Endothelial cell of umbilical vein (primary cell): ENCODE measurements at regions not wholly inside any gene's neighbourhood (a gene's known extent, or its start where the extent isn't known, plus 50 kb on each side); places are given as distances from the start of the nearest gene placed in this dataset.

Experiments
- BruUV-seq: library from RNA; stranded (reverse); fragments of 400-500 nt; replicated peaks from 2 replicates; lab custom pipeline; 2021; lab: Mats Ljungman, UMichigan
- CTCF ChIA-PET: fragments of 300-600, 350-600 bp; sonication (Branson Sonifier 250); formaldehyde crosslinking; loops from one replicate; lab custom pipeline; 2021; ENCODE audit warnings: antibody characterized with exemption, inconsistent platforms; lab: Charles Lee
- POLR2A ChIA-PET: fragments of 300-600, 350-600 bp; sonication (Branson Sonifier 250); formaldehyde crosslinking; loops from one replicate; lab custom pipeline; 2021; ENCODE audit warnings: antibody characterized with exemption, inconsistent platforms; lab: Charles Lee
- DNase-seq: peaks from one replicate; pipeline ENCODE4 v3.0.0-alpha.2; 2011; ENCODE audit warnings: low read depth, low spot score
- FAIRE-seq: peaks from 2 replicates; lab custom pipeline; 2011; peaks lifted over from hg19 to GRCh38; lab: Jason Lieb, UNC
- H2AFZ ChIP-seq: 2 replicates; pipeline ENCODE4 v1.6.0; 2012; ENCODE audit warnings: low read depth, low read length, control low read depth, inconsistent platforms
- H3K27ac ChIP-seq: 2 replicates; pipeline ENCODE4 v1.5.1; 2011; ENCODE audit warnings: low read depth, mild to moderate bottlenecking, control low read depth, low read length, moderate library complexity; ENCODE audit not compliant: insufficient read depth
- H3K27me3 ChIP-seq, 2 experiments: 2 replicates each; pipeline versions ENCODE4 v1.6.0 to v1.6.1; 2011; ENCODE audit warnings: low read length in 2 of 2, mixed read lengths in 1 of 2; ENCODE audit not compliant: control insufficient read depth in 2 of 2, insufficient read depth in 2 of 2
- H3K36me3 ChIP-seq, 2 experiments: 2 replicates in 1 of 2; 3 replicates in 1 of 2; pipeline ENCODE4 v1.5.1; 2011; ENCODE audit warnings: low read length in 2 of 2, mild to moderate bottlenecking in 1 of 2, moderate library complexity in 1 of 2; ENCODE audit not compliant: control insufficient read depth in 2 of 2, insufficient read depth in 2 of 2; ENCODE audit errors: extremely low read depth in 1 of 2
- H3K4me1 ChIP-seq: 3 replicates; pipeline ENCODE4 v1.5.1; 2011; ENCODE audit warnings: mild to moderate bottlenecking, low read length; ENCODE audit not compliant: control insufficient read depth, insufficient read depth; ENCODE audit errors: extremely low read depth
- H3K4me2 ChIP-seq: 2 replicates; pipeline ENCODE4 v1.6.1; 2011; ENCODE audit warnings: low read length, control low read depth, mixed read lengths; ENCODE audit not compliant: insufficient read depth
- H3K4me3 ChIP-seq, 3 experiments: fragments of 200-600 bp in 1 of 3; sonication (generic), shearing (Covaris generic) in 1 of 3; replicated peaks in 1 of 3; 2 replicates each; pipeline ENCODE4 v1.5.1; 2011 to 2016; ENCODE audit warnings: control low read depth in 3 of 3, low read length in 3 of 3, mild to moderate bottlenecking in 2 of 3, inconsistent platforms in 1 of 3, low read depth in 1 of 3, moderate library complexity in 1 of 3; ENCODE audit not compliant: insufficient read depth in 1 of 3
- H3K79me2 ChIP-seq: 2 replicates; pipeline ENCODE4 v1.6.0; 2012; ENCODE audit warnings: low read length, inconsistent platforms; ENCODE audit not compliant: control insufficient read depth, insufficient read depth
- H3K9ac ChIP-seq: replicated peaks from 2 replicates; pipeline ENCODE3; 2011; ENCODE audit warnings: low read length, control low read depth; ENCODE audit not compliant: insufficient read depth; ENCODE audit errors: extremely low read depth
- H3K9me1 ChIP-seq: replicated peaks from 3 replicates; pipeline ENCODE4 v1.6.0; 2011; ENCODE audit warnings: mild to moderate bottlenecking, low read length; ENCODE audit not compliant: control insufficient read depth, insufficient read depth; ENCODE audit errors: extremely low read depth
- H3K9me3 ChIP-seq: replicated peaks from 2 replicates; pipeline ENCODE4 v1.5.1; 2012; ENCODE audit warnings: low read length, inconsistent platforms; ENCODE audit not compliant: control insufficient read depth, insufficient read depth
- H4K20me1 ChIP-seq: replicated peaks from 2 replicates; pipeline ENCODE3; 2011; ENCODE audit warnings: mild to moderate bottlenecking, low read length; ENCODE audit not compliant: control insufficient read depth, insufficient read depth; ENCODE audit errors: extremely low read depth
- CTCF ChIP-seq, 2 donors: IDR thresholded peaks; 1 replicate in 1 of 2; 2 replicates in 1 of 2; pipeline ENCODE4 v1.5.1; 2011; ENCODE audit warnings: low read length in 2 of 2, mild to moderate bottlenecking in 2 of 2, moderate library complexity in 2 of 2, control low read depth in 1 of 2, inconsistent platforms in 1 of 2, low read depth in 1 of 2; ENCODE audit not compliant: insufficient read depth in 1 of 2; ENCODE audit errors: extremely low read depth in 1 of 2
- EZH2 ChIP-seq: IDR thresholded peaks from 2 replicates; pipeline ENCODE4 v1.6.1; 2012; ENCODE audit warnings: borderline replicate concordance, low read depth, mild to moderate bottlenecking, moderate library complexity, low read length, inconsistent platforms; ENCODE audit not compliant: severe bottlenecking
- FOS ChIP-seq: IDR thresholded peaks from 2 replicates; pipeline ENCODE4 v1.6.1; 2011; ENCODE audit warnings: mild to moderate bottlenecking, low read length, moderate library complexity, borderline replicate concordance; ENCODE audit not compliant: insufficient read depth
- GATA2 ChIP-seq: IDR thresholded peaks from 2 replicates; pipeline ENCODE4 v1.7.0; 2011; ENCODE audit warnings: low read depth, mild to moderate bottlenecking, moderate library complexity, mixed read lengths, low read length; ENCODE audit not compliant: insufficient read length, insufficient read depth
- JUN ChIP-seq: IDR thresholded peaks from 2 replicates; pipeline ENCODE4 v1.6.1; 2011; ENCODE audit warnings: borderline replicate concordance, low read depth; ENCODE audit not compliant: insufficient read length, insufficient read depth
- MAX ChIP-seq: IDR thresholded peaks from 2 replicates; pipeline ENCODE4 v1.6.1; 2011; ENCODE audit not compliant: insufficient read depth, insufficient read length
- MYC ChIP-seq: IDR thresholded peaks from one replicate; pipeline ENCODE4 v1.6.1; 2011; ENCODE audit warnings: mild to moderate bottlenecking, low read depth, low read length
- POLR2A ChIP-seq: IDR thresholded peaks from 2 replicates; pipeline ENCODE4 v1.6.1; 2012; ENCODE audit warnings: low read depth, mild to moderate bottlenecking, control low read depth, low read length
- POLR2AphosphoS5 ChIP-seq: IDR thresholded peaks from 2 replicates; pipeline ENCODE4 v1.6.1; 2012; ENCODE audit warnings: low read depth, mild to moderate bottlenecking, control low read depth, low read length, moderate library complexity; ENCODE audit not compliant: insufficient read depth
- dilution Hi-C: fragments of 300-500 bp; cut with MboI; formaldehyde crosslinking; loops from one replicate; pipeline ENCODE4 v1.15.0; 2019; ENCODE audit warnings: low sequenced_read_pairs; ENCODE audit not compliant: extremely low pct_ligation_motif_present
- intact Hi-C: fragments of 100-400 bp; cut with micrococcal nuclease; formaldehyde crosslinking; loops from one replicate; pipeline ENCODE4 v1.10.0; 2022

- H3K9me3 ChIP-seq: no peaks in the 10 kb centered on the region
- H3K79me2 ChIP-seq: no peaks in the 10 kb centered on the region
- H3K9me1 ChIP-seq: no peaks in the 10 kb centered on the region
- no peak overlapping the region for H2AFZ ChIP-seq
- dilution Hi-C loops (no loop called here), intact Hi-C loops (no loop called here)
- no peaks in the 10 kb centered on the region for H4K20me1 ChIP-seq
- H3K27me3 ChIP-seq: peaks cover 13 to 32% of the 10 kb centered on the region in 2 experiments
- H3K4me1 ChIP-seq: no peaks in the 10 kb centered on the region
- POLR2A ChIA-PET: interaction anchor here (0.7 kb wide), 1 partner anchor 14 kb away, joined by 3 read pairs; no protein-coding TSS in a partner anchor
- H3K27ac ChIP-seq: no peak overlapping the region
- FAIRE-seq (no peak), DNase-seq (no peak)
- no peaks in the 10 kb centered on the region for H3K36me3 ChIP-seq
- H3K9ac ChIP-seq: no peak overlapping the region
- no TSS peak for BruUV-seq
- H3K4me2 ChIP-seq: no peak overlapping the region
- CTCF ChIA-PET: no interaction called here
- TF ChIP-seq JUN (no peak), EZH2 (no peak), GATA2 (no peak), POLR2AphosphoS5 (no peak), CTCF (IDR thresholded peaks at IDR 0.05; ENCODE audit: extremely low read depth in 1 of 2, insufficient read depth in 1 of 2, low read depth in 1 of 2, low read length in 2 of 2) (no peak), MAX (no peak), MYC (no peak), FOS (no peak), POLR2A (no peak)
- no peak overlapping the region for H3K4me3 ChIP-seq
Measured at GRCh38 chr17:36823850-36824677, 113.2 kb upstream of the LHX1 start.
